HCT116 (cell line): ENCODE measurements at regions not wholly inside any gene's neighbourhood (a gene's known extent, or its start where the extent isn't known, plus 50 kb on each side); places are given as distances from the start of the nearest gene placed in this dataset.

ENCODE experiments used
- ATAC-seq: fragments of 200-7000 bp; cut with Tn5 transposase; 2 replicates; pipeline ENCODE4 v1.9.1; 2020; ENCODE audit warnings: mild to moderate bottlenecking, moderate library complexity
- BruUV-seq: library from RNA; stranded (reverse); fragments of 400-500 nt; replicated peaks from 2 replicates; lab custom pipeline; 2021; lab: Mats Ljungman, UMichigan
- CTCF ChIA-PET: fragments of 300-600 bp; sonication (Branson Sonifier 250); formaldehyde crosslinking; loops from one replicate; lab custom pipeline; 2021; ENCODE audit warnings: antibody characterized with exemption; lab: Charles Lee
- POLR2A ChIA-PET: fragments of 300-600, 350-600 bp; sonication (Branson Sonifier 250); formaldehyde crosslinking; loops from one replicate; lab custom pipeline; 2021; ENCODE audit warnings: antibody characterized with exemption; lab: Charles Lee
- RAD21 ChIA-PET, 2 experiments: fragments of 300-600 bp; sonication (Branson Sonifier 250); formaldehyde crosslinking; loops; one replicate each; lab custom pipeline; 2023; ENCODE audit warnings: low total read pairs in 2 of 2; ENCODE audit not compliant: uncharacterized antibody in 2 of 2, unreplicated experiment in 2 of 2, low non-redundant PET in 1 of 2; lab: Charles Lee
- DNase-seq: peaks from one replicate; pipeline ENCODE4 v3.0.0-alpha.2; 2010; ENCODE audit warnings: low read depth, low spot score
- H2AFZ ChIP-seq: fragments of 200-600 bp; shearing (Covaris generic), sonication (generic); 2 replicates; pipeline ENCODE4 v1.6.1; 2017; ENCODE audit warnings: low read depth, mixed run types, mixed read lengths, antibody characterized with exemption, low read length; ENCODE audit not compliant: poor library complexity, severe bottlenecking
- H3K27ac ChIP-seq: 2 replicates; pipeline ENCODE4 v1.5.1; 2012; ENCODE audit warnings: low read depth, low read length
- H3K27me3 ChIP-seq: fragments of 200-600 bp; sonication (generic); 2 replicates; pipeline ENCODE4 v1.6.1; 2016; ENCODE audit warnings: mixed run types, low read length, mixed read lengths; ENCODE audit not compliant: insufficient read depth
- H3K36me3 ChIP-seq, 2 experiments: fragments of 200-500 bp in 1 of 2; fragments of 200-600 bp in 1 of 2; sonication (Bioruptor generic) in 1 of 2; sonication (generic) in 1 of 2; 2 replicates each; pipeline versions ENCODE4 v1.5.1 to v1.6.1; 2014 to 2016; ENCODE audit warnings: low read length in 2 of 2, inconsistent platforms in 1 of 2, mixed read lengths in 1 of 2, mixed run types in 1 of 2; ENCODE audit not compliant: insufficient read depth in 2 of 2, control insufficient read depth in 1 of 2
- H3K4me1 ChIP-seq, 2 experiments: fragments of 200-600 bp in 1 of 2; sonication (generic) in 1 of 2; 2 replicates each; pipeline versions ENCODE4 v1.5.1 to v1.6.1; 2012 to 2017; ENCODE audit warnings: low read length in 2 of 2, inconsistent platforms in 1 of 2, mild to moderate bottlenecking in 1 of 2, mixed read lengths in 1 of 2, mixed run types in 1 of 2, moderate library complexity in 1 of 2; ENCODE audit not compliant: insufficient read depth in 2 of 2, control insufficient read depth in 1 of 2
- H3K4me2 ChIP-seq: fragments of 200-600 bp; sonication (generic); 2 replicates; pipeline ENCODE4 v1.6.1; 2017; ENCODE audit warnings: mixed run types, low read length, mixed read lengths
- H3K4me3 ChIP-seq, 2 experiments: fragments of 200-600 bp in 1 of 2; sonication (generic) in 1 of 2; replicated peaks in 1 of 2; 2 replicates each; pipeline ENCODE4 v1.5.1; 2011 to 2016; ENCODE audit warnings: low read length in 2 of 2, control low read depth in 1 of 2, low read depth in 1 of 2, mild to moderate bottlenecking in 1 of 2, mixed read lengths in 1 of 2, mixed run types in 1 of 2
- H3K79me2 ChIP-seq: fragments of 200-600 bp; sonication (generic); 2 replicates; pipeline ENCODE4 v1.6.1; 2017; ENCODE audit warnings: mild to moderate bottlenecking, mixed run types, low read length, moderate library complexity, mixed read lengths; ENCODE audit not compliant: insufficient read depth
- H3K9ac ChIP-seq: fragments of 200-600 bp; sonication (generic); 2 replicates; pipeline ENCODE4 v1.6.1; 2016; ENCODE audit warnings: low read length, mixed read lengths
- H3K9me2 ChIP-seq: fragments of 200-600 bp; sonication (generic), shearing (Covaris generic); 2 replicates; pipeline ENCODE4 v1.6.1; 2017; ENCODE audit warnings: mixed run types, mild to moderate bottlenecking, moderate library complexity; ENCODE audit not compliant: insufficient read depth
- H3K9me3 ChIP-seq, 2 experiments: fragments of 200-500 bp in 1 of 2; fragments of 200-600 bp in 1 of 2; sonication (Bioruptor generic) in 1 of 2; sonication (generic) in 1 of 2; 2 replicates each; pipeline ENCODE4 v1.6.1; 2014 to 2017; ENCODE audit warnings: low read length in 2 of 2, mixed read lengths in 2 of 2, inconsistent platforms in 1 of 2, low read depth in 1 of 2, mild to moderate bottlenecking in 1 of 2, mixed run types in 1 of 2, moderate library complexity in 1 of 2; ENCODE audit not compliant: control insufficient read depth in 1 of 2, insufficient read depth in 1 of 2
- H4K20me1 ChIP-seq: fragments of 200-600 bp; sonication (generic), shearing (Covaris generic); 2 replicates; pipeline ENCODE4 v1.6.1; 2017; ENCODE audit warnings: mixed run types, mild to moderate bottlenecking, moderate library complexity; ENCODE audit not compliant: insufficient read depth
- ATF3 ChIP-seq: IDR thresholded peaks from 2 replicates; pipeline ENCODE4 v1.6.1; 2012
- CBX3 ChIP-seq: IDR thresholded peaks from 2 replicates; pipeline ENCODE4 v1.6.1; 2012; ENCODE audit warnings: low read depth
- CEBPB ChIP-seq: IDR thresholded peaks from 2 replicates; pipeline ENCODE4 v1.6.1; 2012; ENCODE audit warnings: low read depth
- CTCF ChIP-seq, 3 experiments: fragments of 200-600 bp in 1 of 3; sonication (generic) in 1 of 3; IDR thresholded peaks in 2 of 3; conservative IDR thresholded peaks in 1 of 3; 2 replicates each; pipeline ENCODE4 v1.5.1; 2012 to 2017; ENCODE audit warnings: low read depth in 2 of 3, low read length in 2 of 3, antibody characterized with exemption in 1 of 3, borderline replicate concordance in 1 of 3, control low read depth in 1 of 3, mild to moderate bottlenecking in 1 of 3, mixed read lengths in 1 of 3, mixed run types in 1 of 3, moderate library complexity in 1 of 3; ENCODE audit not compliant: insufficient read depth in 1 of 3
- EGR1 ChIP-seq: IDR thresholded peaks from 2 replicates; pipeline ENCODE4 v1.6.1; 2012; ENCODE audit warnings: low read depth
- EZH2 ChIP-seq: fragments of 200-600 bp; sonication (generic); IDR thresholded peaks from 2 replicates; pipeline ENCODE4 v1.6.1; 2017; ENCODE audit warnings: antibody characterized with exemption, mixed run types
- FOSL1 ChIP-seq: IDR thresholded peaks from 2 replicates; pipeline ENCODE4 v1.6.1; 2012; ENCODE audit warnings: low read depth
- MAX ChIP-seq: IDR thresholded peaks from 2 replicates; pipeline ENCODE4 v1.6.1; 2012
- RAD21 ChIP-seq: IDR thresholded peaks from 2 replicates; pipeline ENCODE4 v1.6.1; 2012; ENCODE audit warnings: low read depth, mild to moderate bottlenecking
- REST ChIP-seq: IDR thresholded peaks from 2 replicates; pipeline ENCODE4 v1.6.1; 2012; ENCODE audit warnings: low read depth
- SIN3A ChIP-seq: IDR thresholded peaks from 2 replicates; pipeline ENCODE4 v1.6.1; 2012; ENCODE audit warnings: low read depth
- SP1 ChIP-seq: IDR thresholded peaks from 2 replicates; pipeline ENCODE4 v1.6.1; 2012; ENCODE audit warnings: low read depth
- SRF ChIP-seq: IDR thresholded peaks from 2 replicates; pipeline ENCODE4 v1.6.1; 2012; ENCODE audit warnings: low read depth
- TCF7L2 ChIP-seq: IDR thresholded peaks from 2 replicates; pipeline ENCODE4 v1.7.0; 2011; ENCODE audit warnings: borderline replicate concordance, inconsistent platforms; ENCODE audit not compliant: insufficient read depth, insufficient read length; ENCODE audit errors: extremely low read depth
- YY1 ChIP-seq: IDR thresholded peaks from 2 replicates; pipeline ENCODE4 v1.6.1; 2011; ENCODE audit warnings: low read length, low read depth, moderate library complexity, mild to moderate bottlenecking; ENCODE audit not compliant: insufficient replicate concordance; ENCODE audit errors: extremely low read depth
- ZFX ChIP-seq: fragments of 450-650 bp; IDR thresholded peaks from 2 replicates; pipeline ENCODE4 v1.6.1; 2017
- intact Hi-C: fragments of 100-400 bp; cut with micrococcal nuclease; formaldehyde crosslinking; loops from 2 replicates; pipeline ENCODE4 v1.10.0; 2022

- TF ChIP-seq YY1 = no peak
- no peak for TF ChIP-seq SP1
- no peak for TF ChIP-seq RAD21
- TF ChIP-seq ZFX = no peak
Measured at GRCh38 chr1:95542936-95543335, 308.9 kb downstream of the RWDD3 start (continued).

- Histone ChIP-seq H3K9ac (no peak overlapping the region), H3K27ac (no peak overlapping the region), H3K4me3 (no peak overlapping the region), H2AFZ (no peak overlapping the region), H3K79me2 (no peaks in the 10 kb centered on the region), H4K20me1 (no peaks in the 10 kb centered on the region), H3K27me3 (no peaks in the 10 kb centered on the region), H3K4me2 (no peak overlapping the region), H3K36me3 (no peaks in the 10 kb centered on the region), H3K9me2 (no peaks in the 10 kb centered on the region), H3K4me1 (no peaks in the 10 kb centered on the region), H3K9me3 (no peaks in the 10 kb centered on the region)
- ATAC-seq (no peak), DNase-seq (no peak)
- no TSS peak for BruUV-seq
- intact Hi-C loops = no loop called here
- ChIA-PET POLR2A (no interaction called here), RAD21 (no interaction called here), CTCF (no interaction called here)
- TF ChIP-seq TCF7L2 = no peak
- TF ChIP-seq CEBPB = no peak
- TF ChIP-seq YY1 = no peak
- TF ChIP-seq EZH2 = no peak
- TF ChIP-seq FOSL1 = no peak
- no peak for TF ChIP-seq CTCF (IDR thresholded peaks at IDR 0.05 in 2 of 3, conservative IDR thresholded peaks at IDR 0.05 in 1 of 3; ENCODE audit: borderline replicate concordance in 1 of 3, insufficient read depth in 1 of 3, low read depth in 2 of 3, low read length in 2 of 3)
- TF ChIP-seq REST = no peak
- no peak for TF ChIP-seq SIN3A
- TF ChIP-seq ZFX = no peak
- TF ChIP-seq MAX = no peak
- TF ChIP-seq EGR1 = no peak
- no peak for TF ChIP-seq ATF3
- TF ChIP-seq CBX3 = no peak
- no peak for TF ChIP-seq SRF
Measured at GRCh38 chr1:95547005-95547404, 313.0 kb downstream of the RWDD3 start.
